Body of pancreas (tissue), 4 donors: ENCODE measurements at regions not wholly inside any gene's neighbourhood (a gene's known extent, or its start where the extent isn't known, plus 50 kb on each side); places are given as distances from the start of the nearest gene placed in this dataset.

Experiments used
- POLR2A ChIP-seq, 3 donors: fragments of 450-650 bp; IDR thresholded peaks; one replicate each; pipeline ENCODE4 v1.6.1; 2016; ENCODE audit warnings: antibody characterized with exemption in 3 of 3, mild to moderate bottlenecking in 2 of 3
- TF ChIP-seq, protein P1 (sequence below), 7 experiments: fragments of 450-650 bp in 4 of 7; fragments of 200-600 bp in 3 of 7; sonication (generic) in 3 of 7; IDR thresholded peaks; one replicate each; pipeline ENCODE4 v1.5.1; 2016 to 2019; ENCODE audit warnings: antibody characterized with exemption in 7 of 7

DNA sequence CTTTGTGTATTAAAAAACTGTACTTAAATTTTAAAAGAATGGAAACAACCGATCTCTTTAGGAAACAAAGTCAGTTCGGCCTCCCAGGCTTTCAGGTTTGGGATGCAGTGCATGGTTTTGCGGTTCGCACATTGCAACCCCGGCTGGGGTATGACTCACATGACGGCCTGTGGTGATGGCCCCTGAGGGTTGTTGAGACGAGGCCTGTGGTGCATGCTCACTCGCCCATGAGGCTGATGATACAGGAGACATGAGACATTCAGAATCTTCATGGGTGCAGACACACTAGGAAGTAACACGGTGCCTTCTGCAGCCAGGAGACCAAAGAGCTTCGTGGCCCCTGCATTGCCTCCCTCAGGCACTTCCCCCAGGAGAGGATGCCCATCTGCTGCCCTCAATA is 724.6 kb upstream of the SALL3 start:
- TF ChIP-seq, protein P1, sequence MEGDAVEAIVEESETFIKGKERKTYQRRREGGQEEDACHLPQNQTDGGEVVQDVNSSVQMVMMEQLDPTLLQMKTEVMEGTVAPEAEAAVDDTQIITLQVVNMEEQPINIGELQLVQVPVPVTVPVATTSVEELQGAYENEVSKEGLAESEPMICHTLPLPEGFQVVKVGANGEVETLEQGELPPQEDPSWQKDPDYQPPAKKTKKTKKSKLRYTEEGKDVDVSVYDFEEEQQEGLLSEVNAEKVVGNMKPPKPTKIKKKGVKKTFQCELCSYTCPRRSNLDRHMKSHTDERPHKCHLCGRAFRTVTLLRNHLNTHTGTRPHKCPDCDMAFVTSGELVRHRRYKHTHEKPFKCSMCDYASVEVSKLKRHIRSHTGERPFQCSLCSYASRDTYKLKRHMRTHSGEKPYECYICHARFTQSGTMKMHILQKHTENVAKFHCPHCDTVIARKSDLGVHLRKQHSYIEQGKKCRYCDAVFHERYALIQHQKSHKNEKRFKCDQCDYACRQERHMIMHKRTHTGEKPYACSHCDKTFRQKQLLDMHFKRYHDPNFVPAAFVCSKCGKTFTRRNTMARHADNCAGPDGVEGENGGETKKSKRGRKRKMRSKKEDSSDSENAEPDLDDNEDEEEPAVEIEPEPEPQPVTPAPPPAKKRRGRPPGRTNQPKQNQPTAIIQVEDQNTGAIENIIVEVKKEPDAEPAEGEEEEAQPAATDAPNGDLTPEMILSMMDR (IDR thresholded peaks at IDR 0.05): no peak
- TF ChIP-seq POLR2A (IDR thresholded peaks at IDR 0.05): no peak
